A549 (cell line): ENCODE measurements at regions not wholly inside any gene's neighbourhood (a gene's known extent, or its start where the extent isn't known, plus 50 kb on each side); places are given as distances from the start of the nearest gene placed in this dataset.

Source experiments
- ATAC-seq, 2 experiments: fragments of 200-7000 bp in 1 of 2; fragments of >200 bp in 1 of 2; cut with Nextera tagmentation in 1 of 2; cut with Tn5 transposase in 1 of 2; 3 replicates each; pipeline versions ENCODE4 v1.8.0 to v1.9.1; 2018 to 2020; ENCODE audit warnings: mild to moderate bottlenecking in 1 of 2, moderate library complexity in 1 of 2
- CTCF ChIA-PET: fragments of 300-600 bp; sonication (Branson Sonifier 250); formaldehyde crosslinking; extraction: SDS; loops from one replicate; lab custom pipeline; 2021; ENCODE audit warnings: antibody characterized with exemption, inconsistent platforms; lab: Yijun Ruan, JAX
- POLR2A ChIA-PET: fragments of 350-600 bp; formaldehyde crosslinking; extraction: SDS; loops from one replicate; lab custom pipeline; 2021; ENCODE audit warnings: antibody characterized with exemption, inconsistent platforms; lab: Yijun Ruan, JAX
- DNase-seq, 2 experiments: peaks; one replicate each; pipeline versions ENCODE4 v3.0.0 to v3.0.0-alpha.2; 2011 to 2016; ENCODE audit warnings: low read depth in 1 of 2, low spot score in 1 of 2
- FAIRE-seq: peaks from 2 replicates; lab custom pipeline; 2011; peaks lifted over from hg19 to GRCh38; lab: Jason Lieb, UNC
- H3K27ac ChIP-seq, 2 experiments: fragments of >200 bp; sonication (Bioruptor Twin); formaldehyde crosslinking; 3 replicates each; pipeline ENCODE4 v1.5.1; 2016 to 2017
- H3K4me1 ChIP-seq: fragments of >200 bp; sonication (Bioruptor Twin); formaldehyde crosslinking; 3 replicates; pipeline ENCODE4 v1.6.1; 2016
- H3K4me2 ChIP-seq: fragments of >200 bp; sonication (Bioruptor Twin); formaldehyde crosslinking; 3 replicates; pipeline ENCODE4 v1.6.1; 2016
- H3K4me3 ChIP-seq: fragments of >200 bp; sonication (Bioruptor Twin); formaldehyde crosslinking; 3 replicates; pipeline ENCODE4 v1.5.1; 2016
- H3K9me3 ChIP-seq: fragments of >200 bp; sonication (Bioruptor Twin); formaldehyde crosslinking; 3 replicates; pipeline ENCODE4 v1.6.1; 2016
- CBX2 ChIP-seq: fragments of 200-600 bp; sonication (generic); IDR thresholded peaks from 2 replicates; pipeline ENCODE4 v1.6.1; 2016; ENCODE audit warnings: low read depth, mild to moderate bottlenecking, borderline replicate concordance
- CBX8 ChIP-seq: fragments of 200-600 bp; sonication (generic); IDR thresholded peaks from 2 replicates; pipeline ENCODE4 v1.6.1; 2016
- CHD2 ChIP-seq: fragments of 150-350 bp; IDR thresholded peaks from 2 replicates; pipeline ENCODE4 v1.6.1; 2014; ENCODE audit warnings: low read length; ENCODE audit not compliant: partially characterized antibody
- CHD4 ChIP-seq: fragments of 200-600 bp; sonication (generic); IDR thresholded peaks from 2 replicates; pipeline ENCODE4 v1.6.1; 2016; ENCODE audit warnings: antibody characterized with exemption, mild to moderate bottlenecking, borderline replicate concordance
- CTCF ChIP-seq: fragments of >200 bp; sonication (Bioruptor Twin); formaldehyde crosslinking; IDR thresholded peaks from 3 replicates; pipeline ENCODE4 v1.5.1; 2016
- EHF ChIP-seq: fragments of 250-450 bp; sonication (Bioruptor Pico); IDR thresholded peaks from 2 replicates; pipeline ENCODE4 v1.5.0; 2020; ENCODE audit warnings: mild to moderate bottlenecking
- ELK1 ChIP-seq: fragments of 150-350 bp; IDR thresholded peaks from 2 replicates; pipeline ENCODE4 v1.6.1; 2014; ENCODE audit warnings: low read depth, mild to moderate bottlenecking, low read length
- ESRRA ChIP-seq: fragments of 150-350 bp; IDR thresholded peaks from 2 replicates; pipeline ENCODE4 v1.6.1; 2014; ENCODE audit warnings: mild to moderate bottlenecking, low read length, borderline replicate concordance
- FOSB ChIP-seq: fragments of 250-450 bp; sonication (Bioruptor Pico); IDR thresholded peaks from 2 replicates; pipeline ENCODE4 v1.5.0; 2020; ENCODE audit warnings: mild to moderate bottlenecking, moderate library complexity
- FOSL2 ChIP-seq, 2 experiments: fragments of 450-650 bp in 1 of 2; fragments of >200 bp in 1 of 2; sonication (Bioruptor Twin) in 1 of 2; formaldehyde crosslinking; IDR thresholded peaks; 2 replicates each; pipeline versions ENCODE4 v1.5.0 to v1.6.1; 2016 to 2020; ENCODE audit warnings: mild to moderate bottlenecking in 1 of 2, moderate library complexity in 1 of 2
- GATA3 ChIP-seq: IDR thresholded peaks from 2 replicates; pipeline ENCODE4 v1.6.1; 2012; ENCODE audit warnings: borderline replicate concordance
- HOXB13 ChIP-seq: fragments of 250-450 bp; sonication (Bioruptor Pico); IDR thresholded peaks from 2 replicates; pipeline ENCODE4 v1.5.0; 2020; ENCODE audit warnings: low read depth, mild to moderate bottlenecking, moderate library complexity
- JUN ChIP-seq, 2 experiments: fragments of >200 bp; sonication (Bioruptor Twin); formaldehyde crosslinking; IDR thresholded peaks; 2 replicates in 1 of 2; 3 replicates in 1 of 2; pipeline ENCODE4 v1.6.1; 2016 to 2017
- JUNB ChIP-seq: fragments of >200 bp; sonication (Bioruptor Twin); formaldehyde crosslinking; IDR thresholded peaks from 2 replicates; pipeline ENCODE4 v1.6.1; 2016
- KDM1A ChIP-seq: fragments of 200-600 bp; sonication (generic); IDR thresholded peaks from 2 replicates; pipeline ENCODE4 v1.6.1; 2016; ENCODE audit warnings: low read depth, mild to moderate bottlenecking
- KDM5A ChIP-seq: fragments of 200-600 bp; sonication (generic); IDR thresholded peaks from 2 replicates; pipeline ENCODE4 v1.6.1; 2016; ENCODE audit warnings: antibody characterized with exemption, mild to moderate bottlenecking
- MAFK ChIP-seq: fragments of 450-650 bp; IDR thresholded peaks from 2 replicates; pipeline ENCODE4 v1.6.1; 2014; ENCODE audit not compliant: partially characterized antibody
- NPAS2 ChIP-seq: fragments of 250-450 bp; sonication (Bioruptor Pico); IDR thresholded peaks from 2 replicates; pipeline ENCODE4 v1.8.0; 2022; ENCODE audit warnings: mild to moderate bottlenecking, moderate library complexity, borderline replicate concordance
- POLR2AphosphoS2 ChIP-seq: conservative IDR thresholded peaks from 2 replicates; pipeline ENCODE4 v1.6.1; 2012; ENCODE audit warnings: low read length, improper control_type of control experiment, inconsistent platforms
- RCOR1 ChIP-seq: fragments of 150-350 bp; IDR thresholded peaks from 2 replicates; pipeline ENCODE4 v1.6.1; 2014; ENCODE audit warnings: antibody characterized with exemption, low read length, low read depth
- RNF2 ChIP-seq: fragments of 200-600 bp; sonication (generic); IDR thresholded peaks from 2 replicates; pipeline ENCODE4 v1.6.1; 2016; ENCODE audit warnings: low read depth, mild to moderate bottlenecking, antibody characterized with exemption, moderate library complexity, borderline replicate concordance
- TFCP2L1 ChIP-seq: fragments of 250-450 bp; sonication (Bioruptor Pico); IDR thresholded peaks from 2 replicates; pipeline ENCODE4 v1.5.0; 2021; ENCODE audit warnings: mild to moderate bottlenecking
- TP53 ChIP-seq: fragments of 250-450 bp; sonication (Bioruptor Pico); IDR thresholded peaks from 2 replicates; pipeline ENCODE4 v1.5.0; 2021; ENCODE audit warnings: mild to moderate bottlenecking, moderate library complexity
- ZFP36 ChIP-seq: fragments of 450-650 bp; IDR thresholded peaks from 2 replicates; pipeline ENCODE4 v1.6.1; 2014; ENCODE audit warnings: borderline replicate concordance; ENCODE audit not compliant: partially characterized antibody
- WGBS: methylation state at CpG from one replicate; pipeline ENCODE4 v1.1.6; 2017; ENCODE audit errors: missing lambda C conversion rate; 5-methylcytosine and 5-hydroxymethylcytosine counted together
- TF ChIP-seq, protein P1 (sequence below): fragments of >200 bp; sonication (Bioruptor Twin); formaldehyde crosslinking; IDR thresholded peaks from 2 replicates; pipeline ENCODE4 v1.6.1; 2016

- Histone ChIP-seq H3K4me3 (no peak overlapping the region), H3K27ac (no peak overlapping the region), H3K4me2 (no peak overlapping the region), H3K9me3 (no peaks in the 10 kb centered on the region), H3K4me1 (no peaks in the 10 kb centered on the region)
- no peak for FAIRE-seq
- ATAC-seq, result no peak
- CTCF ChIA-PET, result interaction anchor here (0.5 to 12.0 kb wide), 8 partner anchors 10 to 403 kb away, joined by 3 to 126 read pairs (median 3); no protein-coding TSS in a partner anchor
- 7% methylated on average over 2 of the region's 2 CpGs for WGBS
- no peak for DNase-seq
- TF ChIP-seq, protein P1, sequence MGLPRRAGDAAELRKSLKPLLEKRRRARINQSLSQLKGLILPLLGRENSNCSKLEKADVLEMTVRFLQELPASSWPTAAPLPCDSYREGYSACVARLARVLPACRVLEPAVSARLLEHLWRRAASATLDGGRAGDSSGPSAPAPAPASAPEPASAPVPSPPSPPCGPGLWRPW, result no peak
- TF ChIP-seq CTCF, result no peak
- TF ChIP-seq RCOR1, result no peak
- TF ChIP-seq MAFK, result no peak
- TF ChIP-seq JUNB, result no peak
- no peak for TF ChIP-seq GATA3
- TF ChIP-seq HOXB13 (CRISPR knock-in tag), result no peak
- no peak for TF ChIP-seq ZFP36
- no peak for TF ChIP-seq KDM1A
- no peak for TF ChIP-seq ESRRA
- no peak for TF ChIP-seq CHD4
- TF ChIP-seq NPAS2, result no peak
- TF ChIP-seq FOSL2 (IDR thresholded peaks at IDR 0.05), result no peak
- TF ChIP-seq FOSL2 (CRISPR knock-in tag; IDR thresholded peaks at IDR 0.05), result no peak
- no peak for TF ChIP-seq EHF
- TF ChIP-seq TFCP2L1 (CRISPR knock-in tag), result no peak
- POLR2A ChIA-PET, result no interaction called here
Measured at GRCh38 chr2:64317707-64318475, 136.1 kb upstream of the LGALSL start.

DNA sequence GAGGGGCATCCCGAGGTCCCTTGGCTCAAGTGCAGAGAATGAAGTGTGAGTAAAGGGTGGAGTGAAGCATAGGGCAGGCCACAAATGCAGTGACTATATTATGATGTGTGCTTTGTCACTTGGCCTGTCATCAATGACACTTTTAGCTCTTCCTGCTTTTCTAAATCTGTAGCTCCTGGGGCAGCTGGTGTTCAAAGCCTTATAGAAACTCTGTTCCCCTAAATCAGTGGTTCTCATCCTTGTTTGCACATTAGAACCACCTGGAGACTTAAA, 135.6 kb upstream of the LGALSL start:
- ATAC-seq (no peak), FAIRE-seq (no peak), DNase-seq (no peak)
- no peaks in the 10 kb centered on the region for H3K9me3 ChIP-seq
- H3K27ac ChIP-seq, result no peak overlapping the region
- no peaks in the 10 kb centered on the region for H3K4me1 ChIP-seq
- TF ChIP-seq RNF2, result no peak
- no peak for TF ChIP-seq CBX2
- TF ChIP-seq GATA3, result no peak
- TF ChIP-seq CBX8, result no peak
- TF ChIP-seq FOSB, result no peak
- no peak for TF ChIP-seq JUN (IDR thresholded peaks at IDR 0.05)
- no peak for TF ChIP-seq TP53 (CRISPR knock-in tag)
- no peak for TF ChIP-seq POLR2AphosphoS2
- no peak for TF ChIP-seq CHD2
- TF ChIP-seq KDM5A, result no peak
- TF ChIP-seq, protein P1, result no peak
- TF ChIP-seq CTCF, result no peak
- no peak for TF ChIP-seq ELK1
- no peak for TF ChIP-seq HOXB13 (CRISPR knock-in tag)
- WGBS, result 0% methylated on average over 1 of the region's 1 CpG
- no peak overlapping the region for H3K4me2 ChIP-seq
- CTCF ChIA-PET, result interaction anchor here (1.1 to 12.0 kb wide), 5 partner anchors 11 to 291 kb away, joined by 3 to 126 read pairs (median 7); no protein-coding TSS in a partner anchor
- POLR2A ChIA-PET, result no interaction called here
- no peak overlapping the region for H3K4me3 ChIP-seq
